SW480 (cell line): ENCODE measurements at regions not wholly inside any gene's neighbourhood (a gene's known extent, or its start where the extent isn't known, plus 50 kb on each side); places are given as distances from the start of the nearest gene placed in this dataset.

ENCODE experiments used
- DNase-seq: peaks from one replicate; pipeline ENCODE4 v3.0.0-alpha.2; 2016; ENCODE audit warnings: low spot score

- DNase-seq = peak; percentile 84
Measured at GRCh38 chrX:69027181-69028005, 137.9 kb downstream of the PJA1 start.

GRCh38 chrX:69025802-69026301 is 139.4 kb downstream of the PJA1 start:
- no peak for DNase-seq

GRCh38 chrX:69024931-69025330 is 140.3 kb downstream of the PJA1 start:
- peak; percentile 23 for DNase-seq

GRCh38 chrX:69024161-69024736 is 141.0 kb downstream of the PJA1 start:
- no peak for DNase-seq

DNA sequence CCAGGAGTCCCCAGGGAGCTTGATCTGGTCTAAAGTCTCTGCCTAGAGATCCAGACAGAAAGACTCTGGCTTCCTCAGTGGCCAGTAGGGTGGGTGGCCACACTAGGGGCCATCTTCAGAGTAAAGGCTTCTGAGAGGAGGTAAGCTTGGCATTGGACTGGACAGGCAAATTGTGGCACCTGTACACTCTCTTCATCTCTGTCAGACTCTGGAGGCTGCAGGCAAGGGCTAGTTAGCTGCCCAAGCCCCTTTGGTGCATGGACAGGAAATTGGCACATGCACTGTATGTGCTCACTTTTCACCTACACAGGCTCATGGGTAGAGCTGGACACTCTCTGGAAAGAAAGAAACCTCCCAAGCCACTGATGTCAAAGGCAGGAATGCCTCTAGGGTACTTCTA is 142.8 kb downstream of the PJA1 start:
- DNase-seq = no peak

DNA sequence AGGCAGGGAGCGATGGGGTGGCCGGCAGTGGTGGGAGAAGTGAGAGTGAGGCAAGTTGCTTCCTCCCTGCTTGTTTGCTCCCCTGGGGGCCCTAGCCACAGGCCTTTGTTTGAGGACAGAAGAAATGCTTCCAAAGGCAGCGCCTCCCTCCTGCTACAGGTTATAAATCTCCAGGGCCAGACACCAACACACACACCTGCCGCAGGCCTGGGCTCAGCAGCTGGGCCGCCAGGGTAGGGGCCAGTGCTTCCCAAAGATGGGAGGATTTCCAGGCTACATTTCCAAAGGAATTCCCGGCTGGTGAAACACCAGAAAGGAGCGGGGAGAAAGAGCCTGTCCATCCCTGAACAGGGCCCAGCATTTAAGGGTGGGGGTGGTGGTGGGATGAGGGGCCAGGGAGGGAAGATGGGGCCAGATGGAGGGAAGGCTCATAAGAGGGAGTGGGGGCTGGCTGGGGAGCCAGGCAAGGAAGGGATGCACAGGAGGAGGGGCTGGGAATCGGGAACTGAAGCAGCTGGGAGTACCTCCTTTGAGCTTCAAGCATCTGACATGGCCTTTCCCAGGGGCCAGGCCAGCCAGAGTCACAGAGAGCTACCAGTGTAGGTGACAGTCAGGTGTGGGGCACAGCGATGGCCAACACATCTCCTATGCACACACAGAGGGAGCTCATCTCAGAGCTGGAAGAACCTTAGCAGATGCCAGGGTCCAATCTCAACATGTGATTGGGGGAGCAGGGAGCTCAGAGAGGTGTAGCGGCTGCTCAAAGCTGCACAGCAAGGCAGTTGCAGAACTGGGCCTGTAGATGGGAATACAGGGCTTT is 143.9 kb downstream of the PJA1 start:
- no peak for DNase-seq

GRCh38 chrX:69020316-69020715 is 144.9 kb downstream of the PJA1 start:
- no peak for DNase-seq

DNA sequence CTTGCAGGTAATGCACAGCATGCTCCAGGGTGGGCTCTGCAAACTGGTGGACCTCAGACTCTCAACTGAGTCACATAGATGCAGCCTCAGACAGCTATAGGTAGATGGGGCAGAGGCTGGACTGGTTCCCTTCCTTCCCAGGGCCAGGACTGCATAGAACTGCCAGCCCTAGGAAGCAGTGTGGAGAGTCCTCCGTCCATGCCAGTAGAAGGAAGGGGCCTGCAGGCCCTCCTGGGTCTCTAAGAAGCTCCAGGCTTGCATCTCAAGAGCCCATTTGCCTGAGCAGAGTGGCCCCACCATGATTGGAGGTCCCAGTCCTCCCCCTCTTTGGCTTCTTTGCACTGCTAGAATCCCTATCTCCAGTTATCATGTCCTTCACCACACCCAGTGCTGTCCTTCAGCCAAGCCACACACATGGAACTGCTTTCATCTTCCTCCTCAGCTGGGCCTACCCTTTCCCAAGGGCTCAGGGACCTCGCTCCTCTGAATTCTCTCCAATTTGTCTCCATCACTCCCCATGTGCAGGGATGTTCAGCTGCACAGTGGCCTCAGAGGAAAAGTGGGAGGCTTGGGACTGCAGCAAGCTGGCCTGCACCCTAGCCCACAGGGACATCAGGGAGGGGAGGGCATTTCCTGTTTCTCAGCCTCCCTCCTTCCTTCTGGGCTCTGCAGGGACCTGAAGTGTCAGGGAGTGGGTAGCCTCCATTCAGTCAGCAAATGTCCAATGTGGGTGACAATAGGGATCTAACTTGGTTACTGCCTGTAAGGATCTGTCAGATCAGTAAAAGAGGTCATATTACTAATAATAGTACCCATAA is 146.0 kb downstream of the PJA1 start:
- no peak for DNase-seq

- DNase-seq = no peak
Measured at GRCh38 chrX:69018416-69019072, 146.7 kb downstream of the PJA1 start.

DNA sequence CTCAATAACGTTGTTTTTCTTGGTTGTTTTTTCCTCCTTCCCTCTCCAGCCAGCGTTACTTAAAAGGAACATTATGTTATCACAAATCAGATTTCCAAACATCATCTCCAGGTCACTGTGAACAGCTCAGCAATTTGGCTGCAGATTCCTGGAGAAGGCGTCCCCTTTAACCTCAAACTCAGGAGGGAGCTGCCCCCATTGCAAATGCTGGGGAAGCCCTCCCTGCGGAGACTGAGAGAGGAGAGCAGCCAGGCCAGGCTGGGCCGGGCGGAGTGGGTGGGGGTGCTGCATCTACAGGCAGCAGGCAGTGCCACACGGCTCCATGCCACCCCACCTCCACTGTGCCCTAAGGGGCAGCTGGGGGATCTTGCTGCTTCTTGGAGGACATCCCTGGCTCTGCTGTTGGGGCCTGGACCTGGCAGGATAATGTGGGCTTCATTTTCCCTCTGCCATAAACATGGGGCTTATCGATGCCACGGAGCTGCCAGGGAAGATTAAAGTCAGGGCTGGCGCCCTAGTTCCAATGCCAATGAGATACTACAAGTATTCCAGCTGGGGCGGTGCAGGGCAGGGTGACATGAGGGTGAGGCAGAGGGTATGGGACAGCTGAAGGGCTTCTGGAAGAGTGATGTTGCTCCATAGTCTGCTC is 148.8 kb downstream of the PJA1 start:
- DNase-seq = no peak

- DNase-seq = no peak
Measured at GRCh38 chrX:69015564-69016292, 149.5 kb downstream of the PJA1 start.

GRCh38 chrX:69015156-69015555 is 150.1 kb downstream of the PJA1 start:
- DNase-seq = no peak

DNA sequence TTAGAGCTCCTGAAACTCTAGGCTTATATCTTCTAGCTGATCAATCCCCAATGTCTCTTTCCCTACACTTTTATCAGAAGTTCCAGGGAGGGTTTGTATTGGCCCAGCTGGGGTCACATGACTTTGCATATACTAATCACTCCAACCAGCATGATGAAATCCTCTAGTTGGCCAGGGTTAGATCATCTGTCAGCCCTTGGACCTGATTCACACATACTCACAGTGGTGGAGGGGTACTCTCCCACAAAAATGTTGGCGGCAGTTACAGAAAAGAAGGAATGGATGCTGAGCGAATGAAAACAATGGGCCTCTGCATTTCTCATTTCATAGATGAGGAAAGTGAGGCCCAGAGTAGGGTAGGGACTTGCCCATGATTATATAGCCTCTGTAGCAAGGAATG is 151.1 kb downstream of the PJA1 start:
- DNase-seq = no peak

DNA sequence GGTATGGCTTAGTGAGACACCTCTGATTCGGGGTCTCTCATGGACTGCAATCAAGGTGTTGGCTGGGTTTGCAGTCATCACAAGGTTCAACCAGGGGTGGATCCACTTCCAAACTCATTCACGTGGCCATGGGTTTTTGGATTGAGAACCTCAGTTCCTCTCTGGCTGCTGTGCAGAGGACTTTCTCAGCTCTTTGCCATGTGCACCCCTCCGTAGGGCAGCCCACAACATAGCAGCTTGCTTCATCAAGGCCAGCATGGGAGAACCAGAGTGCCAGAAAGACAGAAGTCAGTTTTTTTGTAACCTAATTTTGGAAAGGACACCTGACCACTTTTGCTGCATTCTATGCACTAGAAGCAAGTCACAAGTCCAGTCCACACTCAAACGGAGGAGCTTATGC is 154.9 kb downstream of the PJA1 start:
- DNase-seq = no peak

DNA sequence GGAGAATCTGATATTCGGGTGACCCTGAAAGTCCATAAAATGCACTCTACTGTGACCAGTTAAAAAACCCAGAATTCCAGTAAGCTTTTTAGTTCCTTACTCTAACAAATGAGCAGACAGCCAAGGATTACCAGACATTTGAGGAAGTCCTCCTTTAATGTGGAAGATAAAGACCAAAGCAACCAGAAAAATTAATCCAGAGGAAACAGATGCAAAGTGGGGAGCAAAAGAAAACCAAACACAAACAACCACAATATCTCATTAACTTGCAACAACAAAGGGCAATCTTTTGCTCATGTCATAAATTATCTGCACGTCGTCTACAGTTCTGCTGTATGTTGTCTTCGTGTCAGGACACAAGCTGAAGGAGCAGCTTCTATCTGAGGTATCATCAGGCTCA is 164.4 kb downstream of the PJA1 start:
- no peak for DNase-seq

DNA sequence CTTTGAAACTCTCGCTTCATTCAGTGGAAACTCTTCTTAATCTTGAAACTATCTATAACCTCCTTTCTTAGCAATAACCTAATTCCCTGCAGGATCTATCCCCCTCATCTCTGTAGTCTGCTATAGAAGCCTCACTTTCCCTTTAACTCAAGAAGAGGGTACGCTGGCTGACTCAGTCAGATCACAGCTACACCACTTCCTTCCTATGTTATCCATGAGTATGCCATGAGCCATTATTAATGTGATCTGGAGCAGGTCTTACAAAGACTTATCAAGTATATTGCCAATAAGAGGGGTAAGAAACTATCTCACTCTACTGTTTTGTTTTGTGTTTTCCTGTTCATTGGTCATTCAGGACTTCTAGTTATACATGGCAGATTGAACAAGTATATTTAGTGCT is 165.3 kb downstream of the PJA1 start:
- no peak for DNase-seq

- DNase-seq = peak; percentile 82
Measured at GRCh38 chrX:68999356-68999755, 165.9 kb downstream of the PJA1 start.

GRCh38 chrX:68998716-68999115 is 166.5 kb downstream of the PJA1 start:
- DNase-seq = peak; percentile 36

DNA sequence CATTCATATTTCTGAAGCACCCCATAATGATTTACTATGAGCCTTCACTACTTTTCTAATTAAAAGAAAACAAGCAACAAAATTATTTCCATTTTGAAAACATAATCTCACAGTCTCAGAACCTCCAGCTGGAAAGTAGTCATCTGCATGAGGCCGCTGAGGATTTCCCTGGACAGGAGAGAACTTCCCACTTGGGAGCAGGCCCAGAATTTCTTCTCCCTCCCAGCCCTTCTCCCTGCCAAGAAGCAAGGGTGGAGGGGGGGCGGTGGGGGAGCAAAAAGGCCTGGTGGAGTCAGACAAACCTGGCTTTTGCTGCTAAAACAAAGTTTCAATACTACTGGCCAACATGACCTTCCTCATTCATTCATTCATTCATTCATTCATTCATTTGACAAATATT is 167.3 kb downstream of the PJA1 start:
- DNase-seq = no peak

DNA sequence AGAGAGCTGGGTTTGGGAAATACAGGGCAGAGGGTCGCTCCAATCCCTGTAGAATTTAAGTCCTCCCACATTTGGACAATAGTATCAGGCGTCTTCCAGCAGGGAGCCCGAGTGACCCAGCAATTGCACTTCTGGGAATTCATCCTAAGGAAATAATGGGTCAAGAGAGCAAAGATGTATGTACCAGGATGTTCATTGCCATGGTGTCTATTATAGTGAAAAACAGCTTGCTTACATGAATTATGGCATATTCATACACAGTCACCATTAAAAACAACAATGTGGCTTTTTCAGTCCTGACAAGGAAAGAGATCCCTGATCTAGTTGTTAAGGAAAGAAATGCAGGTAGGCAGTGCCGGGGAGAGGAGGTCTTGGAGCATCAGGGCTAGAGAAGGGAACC is 167.7 kb downstream of the PJA1 start:
- DNase-seq = no peak
